Hippocampal formation (tissue), 2 donors: ENCODE measurements at regions not wholly inside any gene's neighbourhood (a gene's known extent, or its start where the extent isn't known, plus 50 kb on each side); places are given as distances from the start of the nearest gene placed in this dataset.
"Not testable (repeated sequence)": the region's sequence is repeated elsewhere in the genome, so short reads cannot be mapped to it uniquely, and the experiment has no call there.

ENCODE experiments used
- DNase-seq, 2 donors: peaks; one replicate each; lab custom pipeline; 2025; lab: John Stamatoyannopoulos, UW

DNA sequence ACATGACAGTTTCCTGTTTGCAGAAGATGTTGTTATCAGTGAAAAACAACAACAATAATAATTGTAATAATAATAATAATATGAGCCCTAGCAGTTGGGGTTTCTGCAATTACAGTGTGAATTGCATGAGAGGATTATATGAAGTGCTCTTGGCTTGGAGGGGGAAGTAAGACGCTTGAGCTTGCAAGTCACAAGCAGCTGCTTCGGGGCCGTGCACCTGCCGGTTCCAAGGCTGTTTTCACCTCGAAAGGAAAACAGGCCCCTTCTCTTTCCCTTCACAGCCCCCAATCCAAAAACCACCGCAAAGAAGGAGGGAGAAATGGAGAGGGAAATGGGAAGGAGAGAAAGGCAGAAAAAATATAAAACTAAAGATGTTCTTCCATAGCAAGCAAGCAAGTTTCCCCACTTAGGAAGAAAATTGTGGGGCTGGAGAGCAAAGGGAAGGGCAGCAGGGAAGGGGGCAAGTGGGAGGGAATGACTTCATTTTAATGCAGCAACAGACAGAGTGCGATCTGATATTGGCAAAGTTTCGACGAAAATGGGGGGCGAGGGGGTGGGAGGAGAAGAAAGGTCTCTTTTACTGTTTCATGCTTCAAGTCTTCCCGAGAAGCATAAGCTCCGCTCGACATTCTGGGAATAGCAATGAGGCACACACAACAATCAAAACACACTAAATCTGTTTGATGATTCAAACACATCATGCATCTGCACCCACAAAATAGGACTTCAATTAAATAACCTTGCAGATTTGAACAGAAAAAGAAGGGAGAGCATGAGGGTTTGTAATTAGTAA, 284.2 kb upstream of the ATP11B start:
- DNase-seq, result peak in 1 of 2 donors; percentile 16

- no peak for DNase-seq
These were observed 283.4 kb upstream of the ATP11B start for GRCh38 chr3:182509844-182510460.

- no peak for DNase-seq
These were observed 278.9 kb upstream of the ATP11B start for GRCh38 chr3:182514236-182514964.

- no peak for DNase-seq
These were observed 276.5 kb upstream of the ATP11B start for GRCh38 chr3:182516597-182517336.

GRCh38 chr3:182519569-182519968, 273.7 kb upstream of the ATP11B start:
- DNase-seq, result no peak

- DNase-seq, result no peak
These were observed 272.0 kb upstream of the ATP11B start for GRCh38 chr3:182521339-182521738.

GRCh38 chr3:182523424-182523823, 269.9 kb upstream of the ATP11B start:
- not testable (repeated sequence) for DNase-seq

DNA sequence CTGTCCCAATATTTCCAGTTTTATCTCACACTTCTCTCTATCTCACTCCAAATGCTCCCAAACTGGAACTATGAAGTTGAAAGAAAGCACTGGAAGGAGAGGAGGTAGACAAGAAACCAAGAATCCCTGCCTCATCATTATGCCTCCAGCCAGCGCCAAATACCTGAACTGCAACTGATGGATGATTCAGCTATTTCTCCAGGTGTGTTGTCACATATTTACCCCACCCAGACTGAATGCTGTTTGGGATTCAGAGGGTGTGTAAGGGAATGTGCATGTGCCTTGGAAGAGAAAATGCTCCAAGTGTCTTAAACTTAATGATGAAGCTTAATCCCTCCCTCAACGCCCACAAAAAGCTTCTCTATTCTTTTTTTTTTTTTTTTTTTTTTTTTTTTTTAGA, 269.5 kb upstream of the ATP11B start:
- DNase-seq, result no peak

- no peak for DNase-seq
These were observed 268.4 kb upstream of the ATP11B start for GRCh38 chr3:182524711-182525401.

DNA sequence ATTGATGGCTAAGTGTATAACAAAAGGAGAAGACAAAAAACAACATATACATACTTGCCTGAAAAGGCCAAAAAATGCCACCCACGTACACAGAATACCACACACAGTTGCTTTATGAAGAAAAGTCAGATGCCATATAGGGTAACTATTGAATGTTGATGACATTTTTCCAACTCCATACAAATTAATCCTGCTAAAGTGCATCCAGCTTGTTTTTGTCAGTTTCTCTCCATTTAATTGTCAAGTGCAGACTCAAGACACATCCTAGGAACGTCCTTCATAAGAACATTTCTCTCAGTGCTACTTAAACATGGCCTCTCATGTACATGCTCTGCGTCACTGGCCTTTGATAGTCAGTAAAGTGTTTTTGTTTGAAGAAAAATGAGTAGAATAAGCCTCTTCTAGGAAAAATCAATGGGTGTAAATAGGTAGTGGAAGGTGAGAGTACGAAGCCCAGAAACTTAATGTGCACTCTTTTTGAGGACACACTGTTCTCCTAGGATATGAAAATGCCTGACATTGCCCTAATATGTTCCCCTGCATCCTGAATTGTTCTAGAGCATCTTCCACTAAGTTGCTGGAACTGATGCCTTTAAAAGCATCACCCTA, 267.4 kb upstream of the ATP11B start:
- DNase-seq, result no peak

- DNase-seq, result no peak
These were observed 265.6 kb upstream of the ATP11B start for GRCh38 chr3:182527745-182528144.

DNA sequence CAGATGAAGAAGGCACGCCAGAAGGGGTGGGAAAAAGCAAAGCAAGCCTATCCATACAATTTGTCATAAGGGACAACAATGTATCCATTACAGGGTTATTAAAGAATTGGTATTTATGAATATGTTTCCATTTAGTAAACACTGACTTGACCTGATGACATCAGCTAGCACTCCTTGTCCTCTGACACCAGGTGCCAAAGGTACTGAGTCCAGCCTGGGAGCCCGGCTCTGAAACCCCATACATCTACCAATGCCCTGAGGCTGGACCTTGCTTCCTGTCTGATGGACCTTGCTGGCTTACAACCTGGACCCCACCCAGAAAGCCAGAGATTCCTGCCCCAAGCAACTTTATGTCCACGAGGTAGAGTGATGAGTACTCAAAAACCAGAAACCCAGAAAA, 263.0 kb upstream of the ATP11B start:
- DNase-seq, result no peak

GRCh38 chr3:182533394-182533793, 259.9 kb upstream of the ATP11B start:
- DNase-seq, result no peak

DNA sequence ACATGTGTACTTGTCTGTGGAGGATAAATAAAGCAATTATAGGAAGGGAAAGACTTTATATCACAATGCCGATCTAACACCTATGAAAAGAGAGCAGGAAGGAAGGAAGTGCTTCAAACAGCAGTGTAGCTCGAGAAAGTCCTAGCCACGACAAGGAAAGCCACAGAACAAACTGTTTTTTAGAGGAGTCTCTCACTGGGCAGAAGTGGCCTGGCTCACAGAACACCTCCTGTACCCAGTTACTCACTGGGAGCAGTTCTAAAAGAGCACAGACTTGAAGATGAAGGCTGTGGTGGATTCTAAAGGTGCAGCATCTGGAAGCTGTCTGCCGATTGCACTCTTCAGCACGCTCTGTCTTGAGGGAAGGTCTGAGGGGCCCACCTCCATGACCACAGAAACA, 248.8 kb upstream of the ATP11B start:
- no peak for DNase-seq

DNA sequence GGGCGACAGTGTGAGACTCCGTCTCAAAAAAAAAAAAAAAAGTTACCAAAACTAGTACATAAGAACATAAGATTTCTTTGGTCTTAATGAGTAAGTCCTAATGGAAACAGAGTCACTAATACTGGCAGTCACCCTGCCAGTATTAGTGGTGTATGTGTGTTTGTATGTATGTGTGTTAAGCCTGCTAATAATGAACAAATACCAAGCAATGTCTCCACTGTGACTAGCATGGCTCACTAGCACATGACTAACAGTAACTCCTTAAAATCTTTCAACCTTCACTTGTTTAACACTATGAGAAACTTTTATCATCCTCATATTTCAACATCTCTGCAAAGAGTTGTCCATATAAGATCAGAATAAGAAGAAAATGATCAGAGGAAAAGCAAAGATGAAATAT, 231.0 kb upstream of the ATP11B start:
- no peak for DNase-seq

DNA sequence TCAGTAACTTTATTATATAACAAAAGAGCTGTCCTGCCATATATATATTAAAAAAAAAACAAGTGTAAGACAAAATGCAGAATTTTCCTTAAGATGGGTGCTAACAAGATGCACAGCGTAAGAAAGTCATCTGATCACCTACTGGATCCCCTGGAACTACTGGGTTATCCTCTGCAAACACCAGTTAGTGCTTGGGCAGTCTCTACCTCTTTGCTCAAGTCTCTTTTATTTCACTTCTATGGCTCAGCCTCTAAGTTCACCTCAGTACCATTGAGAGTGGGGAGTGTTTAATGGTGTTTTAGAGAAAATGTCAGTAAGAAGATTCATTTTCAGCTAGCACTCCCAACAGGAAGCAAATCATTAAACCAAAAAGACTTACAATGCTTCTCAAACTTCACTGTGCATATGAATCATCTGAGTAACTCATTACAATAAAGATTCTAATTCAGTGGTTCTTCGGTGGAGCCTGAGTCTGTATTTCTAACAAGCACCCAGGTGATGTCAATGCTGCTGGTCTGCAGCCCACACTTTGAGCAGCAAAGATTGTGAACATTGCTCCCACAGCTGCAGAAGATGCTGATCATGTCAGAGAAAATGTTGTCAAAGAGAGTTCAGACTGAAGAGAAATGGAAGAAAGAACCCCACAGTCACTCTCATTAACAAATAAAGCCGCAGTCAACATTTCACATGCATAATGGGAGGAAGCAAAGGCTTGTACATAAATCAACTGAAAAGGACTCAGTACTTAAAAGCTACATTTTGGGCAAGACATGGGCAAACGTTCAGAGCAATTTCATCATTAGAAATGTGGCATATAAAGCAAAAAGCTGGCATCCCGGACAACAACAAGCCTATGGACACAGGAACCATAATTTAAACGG, 227.1 kb upstream of the ATP11B start:
- DNase-seq, result no peak

DNA sequence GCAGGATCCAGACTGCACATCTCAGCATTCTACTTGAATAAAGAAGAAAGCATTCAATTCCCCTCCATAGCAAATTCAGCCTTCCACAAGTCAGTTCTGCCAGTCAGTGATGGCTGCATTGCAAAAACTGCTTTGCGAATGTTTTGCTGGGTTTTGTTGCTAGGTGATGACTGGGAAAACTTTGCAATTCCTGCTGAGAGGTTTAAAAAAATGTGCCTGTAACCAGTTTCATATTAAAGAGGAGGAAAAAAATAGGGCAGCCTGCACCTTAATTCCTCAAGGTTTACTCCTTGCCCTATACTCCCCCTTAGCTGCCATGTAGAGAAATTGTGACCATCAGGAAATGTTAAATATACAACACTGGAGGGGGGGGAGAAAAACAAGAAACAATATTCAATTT, 225.6 kb upstream of the ATP11B start:
- peak in 1 of 2 donors; percentile 62 for DNase-seq

GRCh38 chr3:182568261-182568660, 225.0 kb upstream of the ATP11B start:
- DNase-seq, result no peak

DNA sequence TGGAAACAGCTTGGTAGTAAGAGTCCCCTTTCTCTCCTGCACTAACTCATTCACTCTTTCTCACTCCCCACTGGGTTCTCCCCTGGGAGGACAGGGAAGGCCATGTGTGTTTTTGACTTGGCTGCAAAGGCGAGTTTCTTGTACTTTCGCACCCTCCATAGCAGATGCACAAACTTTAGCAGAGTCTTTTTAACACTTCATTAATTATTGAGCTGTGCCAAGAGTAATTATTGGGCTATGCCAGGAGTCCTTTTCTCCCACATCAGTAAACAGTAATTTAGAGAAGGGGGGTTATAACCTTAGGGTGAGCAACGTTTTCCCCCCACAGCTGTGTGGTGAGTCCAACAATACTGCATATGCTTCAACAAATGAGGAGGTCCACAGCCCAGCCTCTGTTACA, 224.4 kb upstream of the ATP11B start:
- DNase-seq, result no peak

DNA sequence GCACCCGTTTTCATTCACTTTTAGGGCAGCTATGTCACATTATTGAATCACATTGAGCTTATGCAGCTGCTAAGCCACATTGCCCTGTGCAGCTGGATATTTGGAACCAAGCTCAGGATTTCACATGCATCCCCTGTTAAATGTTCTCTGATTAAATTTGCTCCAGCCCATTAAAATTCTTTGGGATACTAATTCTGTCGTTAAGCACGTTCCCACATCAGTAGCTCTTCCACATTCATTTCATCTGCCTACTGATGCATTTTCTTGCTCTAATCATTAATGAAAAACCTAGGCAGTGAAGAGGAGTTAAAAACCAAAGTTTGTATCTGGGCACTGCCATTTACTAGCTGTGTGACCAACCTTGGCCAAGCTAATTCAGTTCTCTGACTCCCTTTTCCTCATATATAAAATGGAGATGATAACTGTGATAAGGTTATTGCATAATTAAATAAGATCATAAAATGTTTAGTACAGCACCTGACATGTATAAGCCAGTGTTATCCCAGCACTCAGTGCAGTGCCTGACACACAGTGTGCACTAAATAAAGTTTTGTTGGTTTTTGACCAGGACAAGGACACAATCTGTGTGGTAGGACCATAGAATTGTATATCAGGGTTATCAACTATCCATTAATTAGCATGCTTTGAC, 222.2 kb upstream of the ATP11B start:
- DNase-seq, result no peak
